ENCODE measurements at regions not wholly inside any gene's neighbourhood (a gene's known extent, or its start where the extent isn't known, plus 50 kb on each side); places are given as distances from the start of the nearest gene placed in this dataset.
"Not testable (repeated sequence)": the region's sequence is repeated elsewhere in the genome, so short reads cannot be mapped to it uniquely, and the experiment has no call there.

- DNase-seq (peak; percentile 44 to 70 (median 57)), ATAC-seq (peak; percentile 32 to 62)
- Histone ChIP-seq H3K27ac (ENCODE audit: low read length) (no peak overlapping the region), H3K9me3 (ENCODE audit: control insufficient read depth, low read length) (no peaks in the 10 kb centered on the region), H3K4me3 (ENCODE audit: low read length) (no peak overlapping the region), H3K27me3 (ENCODE audit: control insufficient read depth, insufficient read depth) (no peaks in the 10 kb centered on the region), H3K4me1 (ENCODE audit: control insufficient read depth, insufficient read depth, low read length) (no peaks in the 10 kb centered on the region)
- 60% methylated on average over 5 of the region's 5 CpGs for WGBS
- intact Hi-C loops (cut with DNase I): no loop called here
Observed at GRCh38 chr12:20101046-20101445, 267.3 kb upstream of the PDE3A start.

GRCh38 chr12:20105943-20106342 is 262.4 kb upstream of the PDE3A start:
- DNase-seq: no peak
- no peak overlapping the region for H3K27ac ChIP-seq (ENCODE audit: low read length)
- no peak overlapping the region for H3K4me3 ChIP-seq (ENCODE audit: low read length)
- H3K27me3 ChIP-seq (ENCODE audit: control insufficient read depth, insufficient read depth): no peaks in the 10 kb centered on the region
- intact Hi-C loops (cut with DNase I): no loop called here
- no peaks in the 10 kb centered on the region for H3K9me3 ChIP-seq (ENCODE audit: control insufficient read depth, low read length)
- no peak for ATAC-seq
- no peaks in the 10 kb centered on the region for H3K4me1 ChIP-seq (ENCODE audit: control insufficient read depth, insufficient read depth, low read length)

- Histone ChIP-seq H3K9me3 (ENCODE audit: control insufficient read depth, low read length) (no peaks in the 10 kb centered on the region), H3K27ac (ENCODE audit: low read length) (peak overlapping the region; percentile 45), H3K4me1 (ENCODE audit: control insufficient read depth, insufficient read depth, low read length) (no peaks in the 10 kb centered on the region), H3K27me3 (ENCODE audit: control insufficient read depth, insufficient read depth) (no peaks in the 10 kb centered on the region), H3K4me3 (ENCODE audit: low read length) (no peak overlapping the region)
- 42% methylated on average over 5 of the region's 5 CpGs for WGBS
- ATAC-seq: no peak
- DNase-seq: no peak
- intact Hi-C loops (cut with DNase I): no loop called here
Observed at GRCh38 chr12:20109676-20110075, 258.7 kb upstream of the PDE3A start.

GRCh38 chr12:20115371-20115770 is 253.0 kb upstream of the PDE3A start:
- H3K4me3 ChIP-seq (ENCODE audit: low read length); H3K9me3 ChIP-seq (ENCODE audit: control insufficient read depth, low read length); intact Hi-C loops (cut with DNase I); H3K27ac ChIP-seq (ENCODE audit: low read length); H3K4me1 ChIP-seq (ENCODE audit: control insufficient read depth, insufficient read depth, low read length); ATAC-seq; H3K27me3 ChIP-seq (ENCODE audit: control insufficient read depth, insufficient read depth): not testable (repeated sequence)
- DNase-seq: peak in 1 of 3 donors; percentile 31
- WGBS: 98% methylated on average over 25 of the region's 25 CpGs

- Histone ChIP-seq H3K27ac (ENCODE audit: low read length) (no peak overlapping the region), H3K27me3 (ENCODE audit: control insufficient read depth, insufficient read depth) (no peaks in the 10 kb centered on the region), H3K4me3 (ENCODE audit: low read length) (no peak overlapping the region), H3K4me1 (ENCODE audit: control insufficient read depth, insufficient read depth, low read length) (no peaks in the 10 kb centered on the region), H3K9me3 (ENCODE audit: control insufficient read depth, low read length) (no peaks in the 10 kb centered on the region)
- DNase-seq (no peak), ATAC-seq (peak; percentile 75 to 76)
- 68% methylated on average over 11 of the region's 11 CpGs for whole genome bisulfite sequencing
- intact Hi-C loops (cut with DNase I): no loop called here
Observed at GRCh38 chr12:20119596-20120402, 248.5 kb upstream of the PDE3A start.

- DNase-seq (no peak), ATAC-seq (no peak)
- H3K9me3 ChIP-seq (ENCODE audit: control insufficient read depth, low read length): no peaks in the 10 kb centered on the region
- H3K4me3 ChIP-seq (ENCODE audit: low read length): no peak overlapping the region
- H3K27ac ChIP-seq (ENCODE audit: low read length): no peak overlapping the region
- no peaks in the 10 kb centered on the region for H3K27me3 ChIP-seq (ENCODE audit: control insufficient read depth, insufficient read depth)
- intact Hi-C loops (cut with DNase I): no loop called here
- H3K4me1 ChIP-seq (ENCODE audit: control insufficient read depth, insufficient read depth, low read length): no peaks in the 10 kb centered on the region
Observed at GRCh38 chr12:20120403-20120725, 248.0 kb upstream of the PDE3A start.

- no peak overlapping the region for H3K4me3 ChIP-seq (ENCODE audit: low read length)
- no peaks in the 10 kb centered on the region for H3K4me1 ChIP-seq (ENCODE audit: control insufficient read depth, insufficient read depth, low read length)
- no peaks in the 10 kb centered on the region for H3K9me3 ChIP-seq (ENCODE audit: control insufficient read depth, low read length)
- intact Hi-C loops (cut with DNase I): no loop called here
- no peak for ATAC-seq
- H3K27ac ChIP-seq (ENCODE audit: low read length): no peak overlapping the region
- 82% methylated on average over 4 of the region's 4 CpGs for WGBS
- DNase-seq: no peak
- no peaks in the 10 kb centered on the region for H3K27me3 ChIP-seq (ENCODE audit: control insufficient read depth, insufficient read depth)
Observed at GRCh38 chr12:20122274-20122673, 246.1 kb upstream of the PDE3A start.

GRCh38 chr12:20123465-20123864 is 244.9 kb upstream of the PDE3A start:
- no peak overlapping the region for H3K27ac ChIP-seq (ENCODE audit: low read length)
- H3K4me3 ChIP-seq (ENCODE audit: low read length): no peak overlapping the region
- 94% methylated on average over 4 of the region's 4 CpGs for WGBS
- H3K4me1 ChIP-seq (ENCODE audit: control insufficient read depth, insufficient read depth, low read length): no peaks in the 10 kb centered on the region
- no peaks in the 10 kb centered on the region for H3K9me3 ChIP-seq (ENCODE audit: control insufficient read depth, low read length)
- H3K27me3 ChIP-seq (ENCODE audit: control insufficient read depth, insufficient read depth): no peaks in the 10 kb centered on the region
- DNase-seq (no peak), ATAC-seq (no peak)
- intact Hi-C loops (cut with DNase I): no loop called here

- ATAC-seq (peak; percentile 73 to 90), DNase-seq (peak in 2 of 3 donors; percentile 47 to 73)
- intact Hi-C loops (cut with DNase I): no loop called here
- no peak overlapping the region for H3K27ac ChIP-seq (ENCODE audit: low read length)
- H3K9me3 ChIP-seq (ENCODE audit: control insufficient read depth, low read length): no peaks in the 10 kb centered on the region
- WGBS: 27% methylated on average over 2 of the region's 2 CpGs
- H3K4me3 ChIP-seq (ENCODE audit: low read length): no peak overlapping the region
- no peaks in the 10 kb centered on the region for H3K4me1 ChIP-seq (ENCODE audit: control insufficient read depth, insufficient read depth, low read length)
- H3K27me3 ChIP-seq (ENCODE audit: control insufficient read depth, insufficient read depth): no peaks in the 10 kb centered on the region
Observed at GRCh38 chr12:20125276-20125798, 243.0 kb upstream of the PDE3A start.

- DNase-seq (no peak), ATAC-seq (no peak)
- Histone ChIP-seq H3K27me3 (ENCODE audit: control insufficient read depth, insufficient read depth) (no peaks in the 10 kb centered on the region), H3K27ac (ENCODE audit: low read length) (no peak overlapping the region), H3K4me1 (ENCODE audit: control insufficient read depth, insufficient read depth, low read length) (no peaks in the 10 kb centered on the region), H3K9me3 (ENCODE audit: control insufficient read depth, low read length) (no peaks in the 10 kb centered on the region), H3K4me3 (ENCODE audit: low read length) (no peak overlapping the region)
- intact Hi-C loops (cut with DNase I): no loop called here
- 93% methylated on average over 4 of the region's 4 CpGs for WGBS
Observed at GRCh38 chr12:20126601-20127000, 241.7 kb upstream of the PDE3A start.

- no peaks in the 10 kb centered on the region for H3K27me3 ChIP-seq (ENCODE audit: control insufficient read depth, insufficient read depth)
- intact Hi-C loops (cut with DNase I): no loop called here
- H3K27ac ChIP-seq (ENCODE audit: low read length): no peak overlapping the region
- no peaks in the 10 kb centered on the region for H3K4me1 ChIP-seq (ENCODE audit: control insufficient read depth, insufficient read depth, low read length)
- WGBS: 88% methylated on average over 2 of the region's 2 CpGs
- DNase-seq: no peak
- no peak overlapping the region for H3K4me3 ChIP-seq (ENCODE audit: low read length)
- no peak for ATAC-seq
- H3K9me3 ChIP-seq (ENCODE audit: control insufficient read depth, low read length): no peaks in the 10 kb centered on the region
Observed at GRCh38 chr12:20127413-20127812, 240.9 kb upstream of the PDE3A start.

GRCh38 chr12:20128928-20129327 is 239.4 kb upstream of the PDE3A start:
- ATAC-seq (no peak), DNase-seq (no peak)
- H3K27ac ChIP-seq (ENCODE audit: low read length): no peak overlapping the region
- intact Hi-C loops (cut with DNase I): no loop called here
- H3K9me3 ChIP-seq (ENCODE audit: control insufficient read depth, low read length): no peaks in the 10 kb centered on the region
- no peaks in the 10 kb centered on the region for H3K4me1 ChIP-seq (ENCODE audit: control insufficient read depth, insufficient read depth, low read length)
- H3K27me3 ChIP-seq (ENCODE audit: control insufficient read depth, insufficient read depth): no peaks in the 10 kb centered on the region
- no peak overlapping the region for H3K4me3 ChIP-seq (ENCODE audit: low read length)
